Vagina (tissue), 2 donors: ENCODE measurements at regions not wholly inside any gene's neighbourhood (a gene's known extent, or its start where the extent isn't known, plus 50 kb on each side); places are given as distances from the start of the nearest gene placed in this dataset.

Source experiments
- DNase-seq, 2 donors: peaks; one replicate each; pipeline ENCODE4 v3.0.0-alpha.2; 2017; ENCODE audit errors: extremely low spot score in 2 of 2
- H3K27ac ChIP-seq: fragments of 200-600 bp; sonication (generic); one replicate; pipeline ENCODE4 v1.5.1; 2019
- H3K27me3 ChIP-seq: fragments of 200-600 bp; sonication (generic); one replicate; pipeline ENCODE4 v1.5.1; 2019
- H3K36me3 ChIP-seq, 2 donors: fragments of 200-600 bp; sonication (generic); one replicate each; pipeline ENCODE4 v1.5.1; 2017 to 2019
- H3K4me1 ChIP-seq: fragments of 200-600 bp; sonication (generic); one replicate; pipeline ENCODE4 v1.5.1; 2019
- H3K4me3 ChIP-seq, 2 donors: fragments of 200-600 bp; sonication (generic); 1 replicate in 1 of 2; 2 replicates in 1 of 2; pipeline ENCODE4 v1.5.1; 2016 to 2019
- H3K9me3 ChIP-seq: fragments of 200-600 bp; sonication (generic); one replicate; pipeline ENCODE4 v1.5.1; 2019
- POLR2A ChIP-seq, 2 donors: fragments of 450-650 bp; IDR thresholded peaks; one replicate each; pipeline ENCODE4 v1.6.1; 2017; ENCODE audit warnings: antibody characterized with exemption in 2 of 2, mild to moderate bottlenecking in 2 of 2, moderate library complexity in 2 of 2
- POLR2AphosphoS5 ChIP-seq, 2 donors: sonication (generic); formaldehyde crosslinking; IDR thresholded peaks; one replicate each; pipeline ENCODE4 v1.9.0; 2017; ENCODE audit warnings: antibody characterized with exemption in 2 of 2, mild to moderate bottlenecking in 2 of 2, low read depth in 1 of 2; ENCODE audit not compliant: insufficient read depth in 1 of 2
- intact Hi-C: fragments of 100-400 bp; cut with DNase I; formaldehyde crosslinking; loops from one replicate; pipeline ENCODE4 v1.15.1; 2023
- TF ChIP-seq, protein P1 (sequence below), 3 experiments: fragments of 450-650 bp in 2 of 3; fragments of 200-600 bp in 1 of 3; sonication (generic) in 1 of 3; IDR thresholded peaks; one replicate each; pipeline ENCODE4 v1.5.1; 2017 to 2019; ENCODE audit warnings: antibody characterized with exemption in 3 of 3, mild to moderate bottlenecking in 2 of 3, moderate library complexity in 2 of 3

DNA sequence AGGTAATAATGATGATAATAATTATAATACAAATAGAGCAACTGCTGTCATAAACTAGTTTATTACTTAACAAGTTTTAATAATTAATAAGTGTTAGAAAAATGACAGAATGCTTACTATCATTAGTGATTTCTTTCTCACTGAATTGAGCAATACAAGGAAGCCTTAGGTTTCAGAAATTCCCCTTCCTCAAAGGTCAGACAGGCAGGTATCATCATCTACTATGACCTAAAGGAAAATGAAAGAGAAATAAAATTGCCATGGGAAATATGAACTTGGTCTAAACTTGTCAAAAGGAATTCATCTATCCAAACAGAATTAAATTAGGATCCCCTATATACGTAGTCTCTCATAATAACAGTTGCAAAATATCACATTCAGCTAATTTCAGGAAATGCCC, 56.3 kb upstream of the SLC7A11 start:
- no peak overlapping the region for H3K27ac ChIP-seq
- TF ChIP-seq POLR2AphosphoS5 (IDR thresholded peaks at IDR 0.05; ENCODE audit: insufficient read depth in 1 of 2, low read depth in 1 of 2) (no peak), POLR2A (IDR thresholded peaks at IDR 0.05) (no peak)
- TF ChIP-seq, protein P1, sequence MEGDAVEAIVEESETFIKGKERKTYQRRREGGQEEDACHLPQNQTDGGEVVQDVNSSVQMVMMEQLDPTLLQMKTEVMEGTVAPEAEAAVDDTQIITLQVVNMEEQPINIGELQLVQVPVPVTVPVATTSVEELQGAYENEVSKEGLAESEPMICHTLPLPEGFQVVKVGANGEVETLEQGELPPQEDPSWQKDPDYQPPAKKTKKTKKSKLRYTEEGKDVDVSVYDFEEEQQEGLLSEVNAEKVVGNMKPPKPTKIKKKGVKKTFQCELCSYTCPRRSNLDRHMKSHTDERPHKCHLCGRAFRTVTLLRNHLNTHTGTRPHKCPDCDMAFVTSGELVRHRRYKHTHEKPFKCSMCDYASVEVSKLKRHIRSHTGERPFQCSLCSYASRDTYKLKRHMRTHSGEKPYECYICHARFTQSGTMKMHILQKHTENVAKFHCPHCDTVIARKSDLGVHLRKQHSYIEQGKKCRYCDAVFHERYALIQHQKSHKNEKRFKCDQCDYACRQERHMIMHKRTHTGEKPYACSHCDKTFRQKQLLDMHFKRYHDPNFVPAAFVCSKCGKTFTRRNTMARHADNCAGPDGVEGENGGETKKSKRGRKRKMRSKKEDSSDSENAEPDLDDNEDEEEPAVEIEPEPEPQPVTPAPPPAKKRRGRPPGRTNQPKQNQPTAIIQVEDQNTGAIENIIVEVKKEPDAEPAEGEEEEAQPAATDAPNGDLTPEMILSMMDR (IDR thresholded peaks at IDR 0.05): no peak
- H3K4me1 ChIP-seq: no peaks in the 10 kb centered on the region
- H3K36me3 ChIP-seq: no peaks in the 10 kb centered on the region
- H3K27me3 ChIP-seq: no peaks in the 10 kb centered on the region
- H3K9me3 ChIP-seq: no peaks in the 10 kb centered on the region
- no peak overlapping the region for H3K4me3 ChIP-seq
- no peak for DNase-seq
- intact Hi-C loops: no loop called here

DNA sequence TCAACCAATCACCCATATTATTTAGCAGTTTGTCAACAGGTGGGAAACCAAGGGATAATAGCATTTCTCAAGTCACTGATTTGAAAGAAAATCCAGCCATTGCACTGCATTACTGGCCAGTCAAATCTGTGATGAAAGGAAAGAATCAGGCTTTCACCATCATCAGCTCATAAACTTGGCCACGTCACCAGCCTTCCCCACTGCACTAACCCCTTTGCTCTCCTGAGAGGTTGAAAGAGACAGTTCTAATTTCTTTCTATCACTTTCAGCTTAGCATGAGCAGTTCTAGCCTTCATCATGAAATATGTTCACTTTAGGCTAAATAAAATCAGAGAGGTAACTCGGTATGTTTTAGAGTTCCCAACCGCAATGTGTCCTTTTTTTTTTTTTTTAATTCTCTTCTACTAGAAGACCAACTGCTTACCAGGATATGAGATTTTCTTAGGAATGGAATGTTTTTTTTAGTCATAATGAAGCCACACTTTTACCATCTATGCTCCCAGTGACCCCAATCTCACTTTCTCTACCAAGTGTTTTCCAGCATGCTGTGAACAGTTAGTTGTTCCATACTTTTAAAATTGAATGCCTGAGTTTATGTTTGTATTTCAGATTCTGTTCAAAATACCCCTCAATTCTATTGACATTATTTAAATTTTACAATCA, 55.7 kb upstream of the SLC7A11 start:
- intact Hi-C loops: no loop called here
- Histone ChIP-seq H3K4me3 (no peak overlapping the region), H3K27me3 (no peaks in the 10 kb centered on the region), H3K4me1 (no peaks in the 10 kb centered on the region), H3K27ac (no peak overlapping the region), H3K36me3 (no peaks in the 10 kb centered on the region), H3K9me3 (no peaks in the 10 kb centered on the region)
- TF ChIP-seq POLR2AphosphoS5 (IDR thresholded peaks at IDR 0.05; ENCODE audit: insufficient read depth in 1 of 2, low read depth in 1 of 2): no peak
- TF ChIP-seq, protein P1 (IDR thresholded peaks at IDR 0.05): no peak
- DNase-seq: no peak

DNA sequence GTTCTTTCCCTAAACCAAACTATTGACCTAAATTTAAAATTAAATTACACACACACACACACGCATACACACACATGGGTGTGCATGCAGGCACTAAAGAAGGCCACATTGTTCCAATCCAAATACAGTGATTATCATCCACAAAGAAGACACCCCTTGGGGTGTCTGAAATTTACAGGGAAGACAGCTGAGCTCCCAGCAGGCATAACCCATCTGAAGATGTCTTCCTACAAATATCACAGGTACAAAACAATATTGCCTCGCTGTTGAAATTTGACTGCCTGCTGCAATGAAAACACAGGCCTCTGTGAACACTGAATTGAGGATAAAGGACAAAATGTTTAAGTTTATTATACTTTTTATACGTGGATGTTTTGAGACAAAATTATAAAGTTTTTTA, 50.2 kb upstream of the SLC7A11 start:
- Histone ChIP-seq H3K4me3 (no peak overlapping the region), H3K27me3 (no peaks in the 10 kb centered on the region), H3K36me3 (no peaks in the 10 kb centered on the region), H3K27ac (no peak overlapping the region), H3K9me3 (no peaks in the 10 kb centered on the region), H3K4me1 (no peaks in the 10 kb centered on the region)
- intact Hi-C loops: no loop called here
- DNase-seq: no peak
- TF ChIP-seq, protein P1 (IDR thresholded peaks at IDR 0.05): no peak
- no peak for TF ChIP-seq POLR2AphosphoS5 (IDR thresholded peaks at IDR 0.05; ENCODE audit: insufficient read depth in 1 of 2, low read depth in 1 of 2)
- no peak for TF ChIP-seq POLR2A (IDR thresholded peaks at IDR 0.05)
